HG03135 (cell line): ENCODE measurements at regions not wholly inside any gene's neighbourhood (a gene's known extent, or its start where the extent isn't known, plus 50 kb on each side); places are given as distances from the start of the nearest gene placed in this dataset.
"Not testable (repeated sequence)": the region's sequence is repeated elsewhere in the genome, so short reads cannot be mapped to it uniquely, and the experiment has no call there.

Source experiments
- ATAC-seq: cut with Tn5 transposase; IDR thresholded peaks from one replicate; pipeline ENCODE4 v1.9.1; 2021; ENCODE audit warnings: mild to moderate bottlenecking, moderate library complexity; ENCODE audit not compliant: unreplicated experiment

GRCh38 chr5:17081142-17081541, 136.3 kb upstream of the BASP1 start:
- ATAC-seq, result no peak

- ATAC-seq, result not testable (repeated sequence)
These were observed 134.2 kb upstream of the BASP1 start for GRCh38 chr5:17083276-17083675.

- ATAC-seq, result no peak
These were observed 130.4 kb upstream of the BASP1 start for GRCh38 chr5:17087035-17087434.

GRCh38 chr5:17088051-17088450, 129.4 kb upstream of the BASP1 start:
- ATAC-seq, result no peak

GRCh38 chr5:17089001-17089400, 128.4 kb upstream of the BASP1 start:
- no peak for ATAC-seq

- ATAC-seq, result no peak
These were observed 127.7 kb upstream of the BASP1 start for GRCh38 chr5:17089690-17090089.

GRCh38 chr5:17090839-17091238, 126.6 kb upstream of the BASP1 start:
- no peak for ATAC-seq

- no peak for ATAC-seq
These were observed 122.6 kb upstream of the BASP1 start for GRCh38 chr5:17094830-17095229.

- ATAC-seq, result no peak
These were observed 120.3 kb upstream of the BASP1 start for GRCh38 chr5:17096952-17097695.

GRCh38 chr5:17099946-17100345, 117.5 kb upstream of the BASP1 start:
- no peak for ATAC-seq

GRCh38 chr5:17103461-17103860, 114.0 kb upstream of the BASP1 start:
- no peak for ATAC-seq

GRCh38 chr5:17105744-17106418, 111.5 kb upstream of the BASP1 start:
- no peak for ATAC-seq

GRCh38 chr5:17106521-17106920, 110.9 kb upstream of the BASP1 start:
- no peak for ATAC-seq

- not testable (repeated sequence) for ATAC-seq
These were observed 105.2 kb upstream of the BASP1 start for GRCh38 chr5:17112091-17112716.

GRCh38 chr5:17113174-17113958, 104.1 kb upstream of the BASP1 start:
- no peak for ATAC-seq

GRCh38 chr5:17114233-17114632, 103.2 kb upstream of the BASP1 start:
- ATAC-seq, result no peak

- no peak for ATAC-seq
These were observed 102.5 kb upstream of the BASP1 start for GRCh38 chr5:17114715-17115599.

GRCh38 chr5:17115855-17116254, 101.6 kb upstream of the BASP1 start:
- ATAC-seq, result no peak

- no peak for ATAC-seq
These were observed 98.8 kb upstream of the BASP1 start for GRCh38 chr5:17118631-17119030.

- ATAC-seq, result no peak
These were observed 97.2 kb upstream of the BASP1 start for GRCh38 chr5:17120209-17120608.
